ENCODE measurements at regions not wholly inside any gene's neighbourhood (a gene's known extent, or its start where the extent isn't known, plus 50 kb on each side); places are given as distances from the start of the nearest gene placed in this dataset.

DNA sequence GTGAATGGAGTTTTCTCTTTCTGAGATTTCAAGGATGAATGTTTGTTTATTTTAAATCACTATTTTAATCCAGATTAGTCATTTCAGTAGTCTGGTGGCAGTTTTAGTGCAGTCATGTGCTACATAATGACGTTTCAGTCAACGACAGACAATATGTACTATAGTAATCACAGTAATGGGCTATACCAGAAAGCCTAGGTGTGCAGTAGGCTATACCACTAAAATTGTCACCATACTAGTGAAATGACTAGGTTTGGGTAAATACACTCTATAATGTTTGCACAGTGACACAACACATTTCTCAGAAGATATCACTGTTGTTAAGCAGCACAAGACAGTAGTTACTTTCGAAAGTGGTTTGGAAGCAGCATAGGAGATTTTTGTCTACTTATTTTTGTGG is 203.1 kb downstream of the ETNK1 start:
- Histone ChIP-seq H3K4me3 (ENCODE audit: low read depth, low read length, poor library complexity, severe bottlenecking) (no peak overlapping the region), H3K27ac (ENCODE audit: low read depth, low read length, poor library complexity, severe bottlenecking) (no peak overlapping the region), H4K20me1 (ENCODE audit: insufficient read depth, low read length) (no peaks in the 10 kb centered on the region), H3K9me2 (ENCODE audit: insufficient read depth, low read length) (no peaks in the 10 kb centered on the region), H3K79me2 (ENCODE audit: insufficient read depth, low read depth, low read length) (no peaks in the 10 kb centered on the region), H3K9me3 (ENCODE audit: low read length) (no peaks in the 10 kb centered on the region), H2AFZ (ENCODE audit: low read length) (no peak overlapping the region), H3K4me1 (ENCODE audit: insufficient read depth, low read length, poor library complexity, severe bottlenecking) (no peaks in the 10 kb centered on the region), H3K36me3 (ENCODE audit: insufficient read depth, low read length) (no peaks in the 10 kb centered on the region), H3K4me2 (ENCODE audit: low read length) (no peak overlapping the region)
- intact Hi-C loops (cut with micrococcal nuclease; ENCODE audit: unreplicated experiment), result no loop called here
- TF ChIP-seq EZH2phosphoT487 (IDR thresholded peaks at IDR 0.05; ENCODE audit: borderline replicate concordance, low read depth, low read length), result no peak
- DNase-seq (ENCODE audit: low spot score), result no peak
- BruUV-seq (replicated peaks), result no TSS peak
- CTCF ChIA-PET (ENCODE audit: unreplicated experiment), result no interaction called here
- POLR2A ChIA-PET, result no interaction called here

GRCh38 chr12:22835431-22835830 is 210.5 kb downstream of the ETNK1 start:
- Histone ChIP-seq H3K4me2 (ENCODE audit: low read length) (no peak overlapping the region), H3K27ac (ENCODE audit: low read depth, low read length, poor library complexity, severe bottlenecking) (no peak overlapping the region), H3K4me1 (ENCODE audit: insufficient read depth, low read length, poor library complexity, severe bottlenecking) (no peaks in the 10 kb centered on the region), H3K36me3 (ENCODE audit: insufficient read depth, low read length) (no peaks in the 10 kb centered on the region), H3K4me3 (ENCODE audit: low read depth, low read length, poor library complexity, severe bottlenecking) (no peak overlapping the region), H3K9me2 (ENCODE audit: insufficient read depth, low read length) (no peaks in the 10 kb centered on the region), H3K79me2 (ENCODE audit: insufficient read depth, low read depth, low read length) (no peaks in the 10 kb centered on the region), H3K9me3 (ENCODE audit: low read length) (no peaks in the 10 kb centered on the region), H2AFZ (ENCODE audit: low read length) (no peak overlapping the region), H4K20me1 (ENCODE audit: insufficient read depth, low read length) (no peaks in the 10 kb centered on the region)
- no peak for TF ChIP-seq CTCF (conservative IDR thresholded peaks at IDR 0.05; ENCODE audit: low read length)
- TF ChIP-seq EZH2phosphoT487 (IDR thresholded peaks at IDR 0.05; ENCODE audit: borderline replicate concordance, low read depth, low read length), result no peak
- no peak for DNase-seq (ENCODE audit: low spot score)
- intact Hi-C loops (cut with micrococcal nuclease; ENCODE audit: unreplicated experiment), result no loop called here
- CTCF ChIA-PET (ENCODE audit: unreplicated experiment), result no interaction called here
- POLR2A ChIA-PET, result interaction anchor here (1.0 kb wide), 1 partner anchor 13 kb away, joined by 3 read pairs; no protein-coding TSS in a partner anchor
- no TSS peak for BruUV-seq (replicated peaks)

GRCh38 chr12:22850185-22850584 is 225.2 kb downstream of the ETNK1 start:
- TF ChIP-seq CTCF (conservative IDR thresholded peaks at IDR 0.05; ENCODE audit: low read length), result no peak
- TF ChIP-seq EZH2phosphoT487 (IDR thresholded peaks at IDR 0.05; ENCODE audit: borderline replicate concordance, low read depth, low read length), result no peak
- BruUV-seq (replicated peaks), result no TSS peak

More at GRCh38 chr12:22850185-22850584, 225.2 kb downstream of the ETNK1 start:
- H3K27ac ChIP-seq (ENCODE audit: low read depth, low read length, poor library complexity, severe bottlenecking), result no peak overlapping the region
- no peak overlapping the region for H2AFZ ChIP-seq (ENCODE audit: low read length)
- H3K4me1 ChIP-seq (ENCODE audit: insufficient read depth, low read length, poor library complexity, severe bottlenecking), result no peaks in the 10 kb centered on the region
- H3K4me3 ChIP-seq (ENCODE audit: low read depth, low read length, poor library complexity, severe bottlenecking), result no peak overlapping the region
- intact Hi-C loops (cut with micrococcal nuclease; ENCODE audit: unreplicated experiment), result loop anchor here (10.0 kb wide), 2 partner anchors 365 to 1925 kb away; no protein-coding TSS in a partner anchor
- H3K79me2 ChIP-seq (ENCODE audit: insufficient read depth, low read depth, low read length), result no peaks in the 10 kb centered on the region
- POLR2A ChIA-PET, result interaction anchor here (0.6 kb wide), 1 partner anchor 451 kb away, joined by 3 read pairs; no protein-coding TSS in a partner anchor
- CTCF ChIA-PET (ENCODE audit: unreplicated experiment), result no interaction called here
- H3K36me3 ChIP-seq (ENCODE audit: insufficient read depth, low read length), result no peaks in the 10 kb centered on the region
- H3K4me2 ChIP-seq (ENCODE audit: low read length), result no peak overlapping the region
- no peak for DNase-seq (ENCODE audit: low spot score)
- H4K20me1 ChIP-seq (ENCODE audit: insufficient read depth, low read length), result no peaks in the 10 kb centered on the region
- H3K9me2 ChIP-seq (ENCODE audit: insufficient read depth, low read length), result no peaks in the 10 kb centered on the region
- H3K9me3 ChIP-seq (ENCODE audit: low read length), result no peaks in the 10 kb centered on the region
